Cardiac muscle cell (in vitro differentiated cells and primary cell): ENCODE measurements at regions not wholly inside any gene's neighbourhood (a gene's known extent, or its start where the extent isn't known, plus 50 kb on each side); places are given as distances from the start of the nearest gene placed in this dataset.

Experiments used
- DNase-seq, 2 donors: peaks; one replicate each; pipeline versions ENCODE4 v3.0.0 to v3.0.0-alpha.2; 2010 to 2017; ENCODE audit warnings: low read depth in 1 of 2, low spot score in 1 of 2
- H3K27ac ChIP-seq: fragments of 200-600 bp; sonication (generic); 2 replicates; pipeline ENCODE4 v1.5.1; 2016
- H3K27me3 ChIP-seq: fragments of 200-600 bp; sonication (generic); 2 replicates; pipeline ENCODE4 v1.6.0; 2016; ENCODE audit warnings: control low read depth
- H3K36me3 ChIP-seq: fragments of 200-600 bp; sonication (generic); 2 replicates; pipeline ENCODE4 v1.5.1; 2016; ENCODE audit warnings: control low read depth
- H3K4me1 ChIP-seq: fragments of 200-600 bp; sonication (generic); 2 replicates; pipeline ENCODE4 v1.8.1; 2017; ENCODE audit warnings: low read depth, mild to moderate bottlenecking, mixed run types
- H3K4me3 ChIP-seq: fragments of 200-600 bp; sonication (generic); 2 replicates; pipeline ENCODE4 v1.5.1; 2016; ENCODE audit warnings: mild to moderate bottlenecking
- H3K9me3 ChIP-seq: fragments of 200-600 bp; sonication (generic); 2 replicates; pipeline ENCODE4 v1.5.1; 2017; ENCODE audit warnings: low read depth, mild to moderate bottlenecking, control low read depth
- TF ChIP-seq, protein P1 (sequence below): IDR thresholded peaks from 2 replicates; pipeline ENCODE4 v1.5.1; 2012; ENCODE audit warnings: low read depth, mild to moderate bottlenecking, low read length

DNA sequence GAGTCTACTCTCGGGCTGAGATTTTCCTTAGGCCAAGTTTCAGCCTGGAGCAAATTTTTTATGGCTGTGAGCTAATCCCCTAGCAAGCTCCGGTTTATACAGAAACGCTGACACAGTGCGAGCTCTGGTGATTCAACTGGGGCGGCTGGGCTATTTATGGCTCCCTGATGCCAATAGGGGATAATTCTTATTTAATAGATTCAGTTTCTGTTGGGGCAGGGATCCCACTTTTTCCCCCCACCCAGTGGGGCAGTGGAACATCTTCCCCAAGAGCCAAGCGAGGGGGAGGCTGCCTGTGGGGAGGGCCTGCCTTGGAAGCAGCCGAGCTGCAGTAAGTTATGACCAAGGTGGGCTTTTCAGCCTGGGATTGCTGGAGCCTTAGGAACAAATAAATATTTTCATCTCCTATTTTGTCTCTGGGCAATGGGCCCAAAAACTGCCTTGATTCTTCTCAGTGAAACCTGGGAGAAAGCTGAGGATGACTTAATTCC is 129.1 kb downstream of the MACROH2A1 start:
- peaks cover 24% of the 10 kb centered on the region for H3K27me3 ChIP-seq
- no peaks in the 10 kb centered on the region for H3K9me3 ChIP-seq
- H3K4me1 ChIP-seq, result no peaks in the 10 kb centered on the region
- DNase-seq, result no peak
- H3K36me3 ChIP-seq, result no peaks in the 10 kb centered on the region
- TF ChIP-seq, protein P1, sequence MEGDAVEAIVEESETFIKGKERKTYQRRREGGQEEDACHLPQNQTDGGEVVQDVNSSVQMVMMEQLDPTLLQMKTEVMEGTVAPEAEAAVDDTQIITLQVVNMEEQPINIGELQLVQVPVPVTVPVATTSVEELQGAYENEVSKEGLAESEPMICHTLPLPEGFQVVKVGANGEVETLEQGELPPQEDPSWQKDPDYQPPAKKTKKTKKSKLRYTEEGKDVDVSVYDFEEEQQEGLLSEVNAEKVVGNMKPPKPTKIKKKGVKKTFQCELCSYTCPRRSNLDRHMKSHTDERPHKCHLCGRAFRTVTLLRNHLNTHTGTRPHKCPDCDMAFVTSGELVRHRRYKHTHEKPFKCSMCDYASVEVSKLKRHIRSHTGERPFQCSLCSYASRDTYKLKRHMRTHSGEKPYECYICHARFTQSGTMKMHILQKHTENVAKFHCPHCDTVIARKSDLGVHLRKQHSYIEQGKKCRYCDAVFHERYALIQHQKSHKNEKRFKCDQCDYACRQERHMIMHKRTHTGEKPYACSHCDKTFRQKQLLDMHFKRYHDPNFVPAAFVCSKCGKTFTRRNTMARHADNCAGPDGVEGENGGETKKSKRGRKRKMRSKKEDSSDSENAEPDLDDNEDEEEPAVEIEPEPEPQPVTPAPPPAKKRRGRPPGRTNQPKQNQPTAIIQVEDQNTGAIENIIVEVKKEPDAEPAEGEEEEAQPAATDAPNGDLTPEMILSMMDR, result no peak
- no peak overlapping the region for H3K27ac ChIP-seq
- no peak overlapping the region for H3K4me3 ChIP-seq

DNA sequence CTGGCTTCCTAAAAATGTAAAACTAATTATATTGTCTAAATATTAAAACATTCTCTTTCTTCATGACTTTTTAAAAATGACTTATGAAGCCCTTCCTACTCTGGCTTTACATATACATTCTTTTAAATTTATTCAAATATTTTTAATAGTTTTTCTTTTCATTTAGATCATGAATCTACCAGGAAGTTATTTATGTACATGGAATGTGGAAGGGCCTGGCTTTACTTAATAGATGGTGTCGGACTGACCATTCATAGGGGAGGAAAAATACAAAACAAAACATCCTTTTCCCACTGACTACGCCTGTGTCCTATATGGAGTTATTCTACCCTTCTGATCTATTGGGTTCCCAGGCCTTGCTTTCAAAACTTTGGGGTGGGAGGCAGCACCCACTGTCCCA is 129.8 kb downstream of the MACROH2A1 start:
- Histone ChIP-seq H3K36me3 (no peaks in the 10 kb centered on the region), H3K4me1 (no peaks in the 10 kb centered on the region), H3K4me3 (no peak overlapping the region), H3K27ac (no peak overlapping the region), H3K27me3 (peaks cover 22% of the 10 kb centered on the region), H3K9me3 (no peaks in the 10 kb centered on the region)
- TF ChIP-seq, protein P1, result no peak
- no peak for DNase-seq

DNA sequence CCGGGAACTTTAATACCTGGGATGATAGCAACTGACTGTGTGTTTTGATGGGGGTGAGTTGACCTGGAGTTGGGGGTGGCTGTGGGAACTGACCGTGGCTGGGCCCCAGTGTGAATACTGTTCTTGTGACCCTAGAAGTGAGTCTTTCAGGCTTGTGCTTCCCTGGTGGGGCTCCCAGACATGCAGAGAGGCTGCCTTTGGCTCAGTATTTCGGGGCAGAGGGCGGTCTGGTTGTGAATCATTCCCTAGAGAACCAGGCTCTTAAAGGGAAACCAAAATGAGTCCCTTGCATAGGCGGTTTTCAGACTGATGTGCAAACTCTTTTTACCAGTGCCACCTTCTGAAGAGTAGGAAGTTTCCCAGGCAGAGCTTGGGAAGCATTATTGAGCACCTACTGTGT is 132.1 kb downstream of the MACROH2A1 start:
- TF ChIP-seq, protein P1, result no peak
- H3K36me3 ChIP-seq, result no peaks in the 10 kb centered on the region
- DNase-seq, result no peak
- no peaks in the 10 kb centered on the region for H3K4me1 ChIP-seq
- H3K9me3 ChIP-seq, result no peaks in the 10 kb centered on the region
- H3K27me3 ChIP-seq, result peaks cover 14% of the 10 kb centered on the region
- H3K4me3 ChIP-seq, result no peak overlapping the region
- no peak overlapping the region for H3K27ac ChIP-seq

DNA sequence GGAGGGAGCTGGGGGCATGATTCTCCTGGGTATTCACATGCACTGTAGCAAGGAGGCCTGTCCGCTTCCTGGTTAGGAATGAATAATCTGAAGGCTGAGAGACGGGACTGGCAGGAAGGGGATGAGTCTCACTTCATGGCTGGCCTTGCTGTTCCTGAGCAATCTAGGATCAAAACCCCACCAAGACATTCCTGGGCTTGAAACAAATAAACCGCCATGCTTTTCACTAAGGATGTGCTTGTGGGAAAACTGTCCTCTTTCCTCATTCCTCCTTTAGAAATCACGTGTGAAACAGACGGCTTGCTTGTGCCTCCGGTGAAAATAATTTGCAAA is 132.8 kb downstream of the MACROH2A1 start:
- Histone ChIP-seq H3K9me3 (no peaks in the 10 kb centered on the region), H3K36me3 (no peaks in the 10 kb centered on the region), H3K27ac (no peak overlapping the region), H3K4me1 (no peaks in the 10 kb centered on the region), H3K4me3 (no peak overlapping the region), H3K27me3 (peaks cover 14% of the 10 kb centered on the region)
- TF ChIP-seq, protein P1, result no peak
- no peak for DNase-seq

DNA sequence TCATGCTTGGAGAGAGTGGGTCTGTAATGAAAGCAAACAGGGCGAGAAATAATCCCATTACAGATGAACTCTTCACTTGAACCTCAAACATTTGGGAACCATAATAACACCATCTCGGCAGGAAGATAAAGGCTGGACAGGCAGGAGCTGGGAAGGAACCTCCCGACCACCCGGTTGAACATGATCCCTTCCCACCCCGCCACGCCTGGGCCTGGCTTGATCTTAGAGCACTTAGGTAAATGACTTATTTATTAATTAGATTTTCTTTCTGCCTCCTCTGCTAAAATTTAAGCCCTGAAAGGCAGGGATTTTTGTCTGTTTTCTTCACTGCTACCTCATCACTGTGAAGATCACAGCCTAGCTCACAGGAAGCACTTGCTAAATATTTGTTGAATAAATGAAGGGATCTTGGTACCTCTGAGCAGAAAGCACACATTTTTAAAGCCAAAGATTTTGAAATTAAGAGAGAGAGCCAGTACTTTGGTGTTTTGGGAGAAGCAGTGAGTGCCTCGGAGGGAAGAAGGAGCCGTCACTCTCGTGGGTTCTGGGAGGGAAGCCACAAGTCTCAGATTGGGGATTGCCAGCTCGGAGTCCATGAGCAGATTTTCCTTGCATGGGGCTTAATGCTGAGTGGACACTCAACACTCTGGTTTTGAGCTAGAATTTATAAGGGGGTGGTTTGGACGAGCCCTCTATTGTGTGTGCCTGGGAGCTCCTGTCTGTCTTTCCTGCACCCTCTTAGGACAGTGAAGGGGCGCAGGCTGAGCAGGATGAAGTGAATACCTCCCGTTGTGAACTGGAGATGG is 133.3 kb downstream of the MACROH2A1 start:
- no peak overlapping the region for H3K4me3 ChIP-seq
- no peaks in the 10 kb centered on the region for H3K9me3 ChIP-seq
- no peaks in the 10 kb centered on the region for H3K4me1 ChIP-seq
- DNase-seq, result no peak
- TF ChIP-seq, protein P1, result no peak
- no peaks in the 10 kb centered on the region for H3K36me3 ChIP-seq
- peaks cover 14% of the 10 kb centered on the region for H3K27me3 ChIP-seq
- H3K27ac ChIP-seq, result no peak overlapping the region
